T47D (cell line): ENCODE measurements at regions not wholly inside any gene's neighbourhood (a gene's known extent, or its start where the extent isn't known, plus 50 kb on each side); places are given as distances from the start of the nearest gene placed in this dataset.
A peak's percentile ranks its signal among the peaks of the same experiment; 100 is the strongest.

Experiments
- DNase-seq, 2 experiments: peaks; one replicate each; pipeline versions ENCODE4 v3.0.0 to v3.0.0-alpha.2; 2011 to 2012; ENCODE audit warnings: low read depth in 1 of 2, low spot score in 1 of 2
- JUND ChIP-seq: IDR thresholded peaks from 2 replicates; pipeline ENCODE4 v1.6.1; 2012; ENCODE audit warnings: low read depth
- in situ Hi-C: cut with HindIII; loops from 2 replicates; pipeline ENCODE4 v1.10.0; 2016; ENCODE audit warnings: low sequenced_read_pairs, low pct_unique_long_range_greater_than_20kb

DNA sequence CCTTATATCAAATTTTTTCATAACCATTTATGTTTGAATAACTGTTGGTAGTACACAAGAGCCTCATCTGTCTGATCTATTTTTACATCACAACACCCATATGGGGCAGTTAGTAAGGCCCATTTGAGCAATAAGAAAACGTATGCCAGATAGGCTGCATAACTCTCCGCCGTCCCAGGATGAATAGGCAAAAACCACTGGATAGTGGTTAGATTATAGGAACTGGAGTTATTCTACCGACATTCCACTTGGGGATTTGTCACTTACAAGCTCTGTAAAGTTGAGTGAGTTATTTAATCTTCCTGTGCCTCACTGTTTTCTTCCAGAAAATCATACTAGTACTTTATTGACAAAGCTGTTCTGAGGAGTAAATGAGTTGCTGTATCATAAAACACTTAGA lies 881.9 kb downstream of the QKI start:
- in situ Hi-C loops: no loop called here
- DNase-seq: no peak
- no peak for TF ChIP-seq JUND

DNA sequence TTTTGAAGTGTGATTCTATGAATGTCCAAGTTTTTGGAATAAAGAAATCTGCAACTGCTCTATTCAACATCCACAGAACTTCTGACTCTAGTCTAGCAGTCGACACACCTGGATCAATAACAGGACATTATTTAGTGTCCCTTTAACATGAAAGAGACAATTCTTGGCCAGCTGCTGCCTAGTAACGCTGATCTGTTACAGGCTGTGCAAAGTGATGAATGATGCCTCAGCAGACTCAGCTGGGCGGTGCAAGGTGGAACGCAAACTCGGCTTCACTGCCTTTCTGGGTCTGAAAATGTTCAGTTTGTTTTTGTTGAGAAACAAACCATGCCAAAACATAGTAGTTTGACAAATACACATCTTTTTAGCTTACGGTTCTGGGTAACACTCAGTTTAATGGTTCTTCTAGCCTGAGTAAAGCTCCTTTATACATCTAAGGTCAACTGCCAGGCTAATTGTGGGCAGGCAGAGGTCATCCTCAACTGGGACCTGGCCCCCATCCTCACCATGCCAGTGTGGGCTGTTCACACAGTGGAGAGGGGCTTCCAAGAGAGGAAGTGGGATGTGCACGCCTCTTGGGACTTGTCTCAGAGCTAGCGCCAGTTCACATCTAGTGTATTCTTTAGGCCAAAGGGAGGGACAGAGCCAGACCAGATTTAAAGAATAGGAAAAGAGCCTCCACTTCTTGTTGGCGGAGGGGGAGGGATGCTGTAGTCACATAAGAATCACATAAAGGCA lies 879.7 kb downstream of the QKI start:
- in situ Hi-C loops: no loop called here
- no peak for DNase-seq
- no peak for TF ChIP-seq JUND

DNA sequence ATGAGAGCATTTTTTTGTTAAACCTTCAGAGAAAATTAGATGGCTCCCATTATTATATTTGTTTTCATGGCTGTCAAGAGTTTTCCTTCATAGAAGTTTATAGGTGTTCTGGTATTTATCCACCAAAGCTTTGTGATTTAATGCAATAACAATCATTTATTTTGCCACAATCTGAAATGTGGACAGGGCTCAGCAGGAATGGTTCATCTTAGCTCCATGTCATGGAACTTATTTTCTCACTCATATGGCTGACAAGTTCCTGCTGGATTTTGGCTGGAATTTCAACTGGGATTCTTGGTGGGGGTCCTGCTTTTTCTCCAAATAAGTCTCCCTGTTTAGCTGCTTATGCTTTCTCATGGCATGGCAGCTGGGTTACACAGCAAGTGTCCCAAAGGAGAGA lies 876.7 kb downstream of the QKI start:
- no peak for DNase-seq
- in situ Hi-C loops: no loop called here
- TF ChIP-seq JUND: no peak

DNA sequence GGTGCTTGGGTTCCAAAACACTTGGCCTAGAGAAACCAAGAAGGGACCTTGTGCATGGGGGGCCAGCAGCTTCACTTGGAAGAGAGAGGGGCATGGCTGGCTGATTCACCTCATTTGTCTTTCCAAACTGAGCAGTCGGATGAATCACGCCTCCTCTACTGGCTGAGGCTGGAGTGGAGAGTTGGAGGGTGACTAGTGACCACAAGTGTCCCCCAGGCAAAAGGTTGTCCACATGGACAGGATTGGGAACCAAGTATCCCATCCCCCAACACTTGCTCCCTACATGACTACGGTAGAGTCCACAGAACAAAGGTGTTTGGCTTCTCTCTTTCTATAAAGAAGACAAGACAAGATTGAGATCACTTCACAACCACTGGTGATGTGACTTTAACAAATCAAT lies 875.6 kb downstream of the QKI start:
- no peak for TF ChIP-seq JUND
- no peak for DNase-seq
- in situ Hi-C loops: no loop called here

DNA sequence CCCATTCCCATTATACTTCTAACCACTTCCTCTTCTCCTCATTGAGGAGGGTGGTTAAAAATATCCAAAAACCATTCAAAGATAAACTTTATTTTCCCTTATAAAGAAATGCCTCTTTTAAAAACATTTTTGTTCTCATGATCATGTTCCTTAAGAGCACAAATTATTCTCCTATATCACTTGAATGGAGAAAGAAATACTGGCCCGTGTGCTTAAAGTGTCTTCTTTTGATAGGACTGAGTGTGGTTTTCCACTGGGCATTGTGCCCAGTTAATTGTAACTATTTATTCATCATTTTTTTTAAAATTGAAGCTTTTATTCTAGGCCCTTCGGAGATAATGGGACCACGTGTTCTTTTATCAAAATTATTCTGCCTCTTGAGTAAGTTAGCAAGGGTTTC lies 871.5 kb downstream of the QKI start:
- DNase-seq: no peak
- no peak for TF ChIP-seq JUND
- in situ Hi-C loops: no loop called here

DNA sequence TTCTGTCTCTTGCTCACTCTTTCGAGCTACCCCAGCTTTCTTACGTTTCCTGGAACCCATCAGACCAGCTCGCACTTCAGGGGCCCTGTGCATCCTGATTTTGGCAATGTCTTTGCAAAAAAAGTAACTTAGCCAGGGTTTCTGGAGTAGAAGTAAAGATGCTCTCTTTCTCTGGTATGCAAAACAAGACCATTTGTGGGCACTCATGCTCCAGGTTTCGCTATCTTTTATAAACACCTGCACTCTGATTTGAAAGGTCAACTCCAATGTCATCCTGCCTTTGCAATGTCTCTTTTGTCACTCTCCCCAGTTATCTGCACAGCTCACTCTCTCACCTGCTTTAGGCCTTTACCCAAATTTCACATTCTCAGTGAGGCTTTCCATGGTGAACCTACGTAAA lies 869.1 kb downstream of the QKI start:
- TF ChIP-seq JUND: no peak
- in situ Hi-C loops: no loop called here
- DNase-seq: no peak

DNA sequence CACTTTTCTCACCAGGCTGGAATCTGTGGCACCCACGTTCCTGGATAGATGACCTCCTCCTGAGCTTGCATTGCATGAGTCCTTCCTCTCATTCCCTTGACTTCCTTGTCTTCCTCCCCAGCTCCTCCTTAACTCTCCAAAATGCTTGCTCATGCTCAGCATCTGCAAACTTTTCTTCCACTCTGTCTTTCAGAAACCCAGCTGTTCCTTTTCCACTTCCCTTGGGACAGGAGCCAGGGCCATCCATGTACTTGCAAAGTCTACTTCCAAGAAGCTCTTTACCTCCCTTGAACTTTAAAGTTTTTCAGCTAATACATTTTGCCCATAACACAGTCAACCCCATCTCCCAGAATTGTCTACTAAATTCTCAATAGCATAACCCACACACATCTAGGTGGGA lies 861.7 kb downstream of the QKI start:
- TF ChIP-seq JUND: no peak
- in situ Hi-C loops: no loop called here
- DNase-seq: no peak

DNA sequence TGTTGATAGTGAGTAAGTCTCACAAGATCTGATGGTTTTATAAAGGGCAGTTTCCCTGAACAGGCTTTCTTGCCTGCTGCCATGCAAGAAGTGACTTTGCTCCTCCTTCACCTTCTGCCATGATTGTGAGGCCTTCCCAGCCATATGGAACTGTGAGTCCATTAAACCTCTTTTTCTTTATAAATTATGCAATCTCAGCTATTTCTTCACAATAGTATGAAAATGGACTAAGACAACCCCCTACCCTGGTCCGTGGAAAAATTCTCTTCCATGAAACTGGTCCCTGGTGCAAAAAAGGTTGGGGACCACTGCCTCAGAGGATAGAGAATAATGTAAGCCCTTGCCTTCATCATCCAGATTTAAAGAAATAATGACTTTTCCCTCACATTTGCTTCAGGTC lies 861.3 kb downstream of the QKI start:
- DNase-seq: no peak
- in situ Hi-C loops: no loop called here

DNA sequence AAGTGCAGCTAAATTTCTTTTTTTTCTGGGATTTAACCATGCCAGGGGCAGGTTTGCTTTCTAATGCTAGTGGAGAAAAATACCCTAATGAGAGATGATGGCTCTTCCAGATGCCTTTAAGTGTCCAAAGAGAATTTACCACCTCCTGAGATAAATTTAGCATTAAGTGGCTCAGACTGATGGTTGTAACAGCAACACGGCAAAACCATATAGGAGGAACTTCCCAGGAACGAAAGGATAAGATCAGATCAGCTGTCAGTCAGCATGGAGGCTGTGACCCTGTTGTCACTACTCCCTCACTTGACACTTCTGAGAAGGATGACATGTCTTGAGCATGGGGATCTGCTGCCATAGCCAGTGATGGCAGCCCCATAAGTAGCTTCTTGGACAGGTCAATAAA lies 860.0 kb downstream of the QKI start:
- TF ChIP-seq JUND: no peak
- in situ Hi-C loops: no loop called here

More for the DNA sequence above, 861.3 kb downstream of the QKI start:
- no peak for TF ChIP-seq JUND

DNA sequence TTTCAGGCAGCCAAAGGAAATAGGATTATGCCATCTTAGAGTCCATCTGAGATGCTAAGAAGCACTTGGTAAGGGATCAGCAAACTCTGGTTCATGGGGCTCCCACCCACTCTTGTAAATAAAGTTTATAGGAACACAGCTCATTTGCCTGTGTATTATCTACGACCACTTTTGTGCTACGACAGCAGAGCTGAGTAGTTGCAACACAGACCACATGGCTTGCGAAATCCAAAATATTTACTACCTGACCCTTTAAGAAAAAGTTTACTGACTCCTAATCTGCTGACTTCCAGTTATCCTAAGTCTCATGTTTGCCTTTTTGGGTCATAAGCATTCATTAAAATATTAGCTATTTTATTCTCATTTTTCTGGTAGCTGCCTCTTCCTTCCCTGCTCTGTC lies 859.0 kb downstream of the QKI start:
- no peak for TF ChIP-seq JUND
- in situ Hi-C loops: no loop called here
- no peak for DNase-seq

More for the DNA sequence above, 860.0 kb downstream of the QKI start:
- no peak for DNase-seq

DNA sequence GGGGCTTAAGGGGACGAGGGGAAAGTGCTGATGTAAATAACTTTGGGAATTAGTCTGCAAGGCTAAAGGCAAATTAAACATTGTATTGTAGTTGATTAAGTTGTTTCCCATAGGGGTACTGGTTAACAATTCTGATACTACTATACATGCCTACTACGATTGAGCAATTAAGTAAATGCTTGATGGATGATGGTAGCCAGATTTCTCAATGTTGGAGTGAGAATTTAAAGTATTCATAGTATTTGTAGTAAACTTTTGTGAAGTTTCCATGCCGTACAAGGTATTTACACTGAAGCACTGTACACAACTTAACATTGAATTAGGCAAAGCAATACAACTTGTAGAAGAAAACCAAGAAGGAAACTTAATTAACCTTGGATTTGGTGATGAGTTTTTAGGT lies 852.3 kb downstream of the QKI start:
- no peak for DNase-seq
- TF ChIP-seq JUND: no peak
- in situ Hi-C loops: no loop called here

DNA sequence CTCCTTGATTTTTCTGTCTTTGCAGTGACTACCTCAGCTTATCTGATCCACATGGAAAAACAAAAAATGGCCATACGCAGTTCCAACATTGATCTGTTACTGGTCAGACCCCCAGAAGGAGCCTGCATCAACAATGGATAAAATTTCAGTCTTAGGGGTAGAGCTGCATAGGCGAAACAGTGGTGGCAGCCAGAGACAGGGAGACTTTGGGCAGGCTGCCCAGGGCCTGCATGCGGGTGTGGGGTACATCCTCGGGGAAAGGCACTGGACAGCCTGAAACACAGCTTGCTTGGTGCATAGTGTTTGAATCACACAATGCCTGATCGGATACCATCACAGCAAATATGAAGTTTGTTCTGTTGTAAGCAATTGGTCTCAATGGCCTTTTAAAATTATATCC lies 847.8 kb downstream of the QKI start:
- in situ Hi-C loops: no loop called here
- DNase-seq: no peak
- TF ChIP-seq JUND: no peak

DNA sequence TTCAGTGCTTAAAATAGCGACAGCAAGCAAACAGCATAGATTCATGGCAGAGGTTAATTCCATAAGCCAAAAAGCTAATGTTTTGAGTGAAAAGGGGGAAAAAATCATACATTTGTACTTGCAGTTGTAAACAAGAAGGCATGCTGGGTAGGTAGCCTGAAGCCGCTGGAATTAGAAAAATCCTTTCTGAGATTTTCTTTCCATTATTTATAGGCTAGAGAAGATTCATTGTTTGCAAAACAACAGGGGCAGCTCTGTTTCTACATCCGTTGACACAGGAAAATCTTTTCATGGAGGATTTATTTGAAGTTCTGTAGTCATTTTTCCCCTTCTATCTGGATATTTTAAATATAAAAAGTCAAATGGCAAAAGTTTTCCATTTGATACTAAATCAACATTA lies 843.9 kb downstream of the QKI start:
- in situ Hi-C loops: no loop called here
- TF ChIP-seq JUND: no peak
- no peak for DNase-seq

DNA sequence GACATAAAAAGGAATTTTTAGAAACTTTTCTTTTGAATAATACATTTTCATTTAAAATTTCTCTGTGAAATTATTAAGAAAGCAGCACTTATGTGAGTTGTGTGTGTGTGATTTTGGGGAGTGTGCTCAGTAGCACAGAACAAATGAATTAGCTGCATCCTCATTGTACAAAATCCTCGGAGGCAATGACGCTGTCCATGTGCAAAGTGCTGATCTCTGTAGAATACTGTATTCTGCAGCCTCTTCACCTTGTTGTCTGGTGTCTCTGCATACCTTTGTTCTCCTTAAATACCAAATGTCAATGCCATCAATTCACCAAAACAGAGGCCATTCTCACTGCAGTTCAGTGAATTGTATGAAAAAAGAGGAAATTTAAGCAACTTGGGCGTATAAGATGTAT lies 838.4 kb downstream of the QKI start:
- DNase-seq: peak in 1 of 2 experiments; percentile 11
- in situ Hi-C loops: no loop called here
- no peak for TF ChIP-seq JUND
